GM23338 (cell line): ENCODE measurements at regions not wholly inside any gene's neighbourhood (a gene's known extent, or its start where the extent isn't known, plus 50 kb on each side); places are given as distances from the start of the nearest gene placed in this dataset.

Source experiments
- CREB1 ChIP-seq: fragments of 250-450 bp; sonication (Bioruptor Pico); IDR thresholded peaks from 2 replicates; pipeline ENCODE4 v1.5.0; 2020; ENCODE audit warnings: low read depth, mild to moderate bottlenecking, moderate library complexity
- CTCF ChIP-seq, 2 experiments: fragments of 200-600 bp in 1 of 2; sonication (generic) in 1 of 2; conservative IDR thresholded peaks; 2 replicates each; pipeline versions ENCODE4 v1.5.1 to v1.6.1; 2016 to 2017; ENCODE audit warnings: antibody characterized with exemption in 2 of 2, low read depth in 2 of 2, mild to moderate bottlenecking in 2 of 2, moderate library complexity in 1 of 2
- EZH2phosphoT487 ChIP-seq: fragments of 200-600 bp; sonication (generic); IDR thresholded peaks from one replicate; pipeline ENCODE4 v1.8.1; 2018; ENCODE audit warnings: antibody characterized with exemption; ENCODE audit not compliant: unreplicated experiment
- JUNB ChIP-seq: IDR thresholded peaks from one replicate; pipeline ENCODE4 v1.6.1; 2016; ENCODE audit warnings: antibody characterized with exemption; ENCODE audit not compliant: unreplicated experiment
- POLR2AphosphoS5 ChIP-seq: IDR thresholded peaks from 2 replicates; pipeline ENCODE4 v1.6.1; 2016; ENCODE audit warnings: antibody characterized with exemption, low read depth

- no peak for TF ChIP-seq CTCF (conservative IDR thresholded peaks at IDR 0.05; ENCODE audit: low read depth in 2 of 2)
- TF ChIP-seq EZH2phosphoT487, result no peak
- TF ChIP-seq CREB1 (CRISPR knock-in tag), result no peak
- TF ChIP-seq JUNB, result no peak
- no peak for TF ChIP-seq POLR2AphosphoS5
These were observed 59.4 kb upstream of the ALOX12 start for GRCh38 chr17:6936370-6937028.
